Karpas-422 (cell line): ENCODE measurements at regions not wholly inside any gene's neighbourhood (a gene's known extent, or its start where the extent isn't known, plus 50 kb on each side); places are given as distances from the start of the nearest gene placed in this dataset.

ENCODE experiments used
- DNase-seq: peaks from one replicate; pipeline ENCODE4 v3.0.0-alpha.2; 2015
- H2AFZ ChIP-seq: fragments of 200-600 bp; sonication (generic); 2 replicates; pipeline ENCODE4 v1.6.1; 2014; ENCODE audit warnings: antibody characterized with exemption, low read length, mixed read lengths
- H3K27ac ChIP-seq: fragments of 200-600 bp; sonication (generic); 2 replicates; pipeline ENCODE4 v1.5.1; 2014; ENCODE audit warnings: mild to moderate bottlenecking, low read length, moderate library complexity
- H3K27me3 ChIP-seq: fragments of 200-600 bp; sonication (generic); 2 replicates; pipeline ENCODE4 v1.6.1; 2014; ENCODE audit warnings: low read length, mixed read lengths
- H3K36me3 ChIP-seq: fragments of 200-600 bp; sonication (generic); 2 replicates; pipeline ENCODE4 v1.6.1; 2014; ENCODE audit warnings: low read length, mixed read lengths; ENCODE audit not compliant: insufficient read depth
- H3K4me1 ChIP-seq: fragments of 200-600 bp; sonication (generic); 2 replicates; pipeline ENCODE4 v1.6.1; 2014; ENCODE audit warnings: mild to moderate bottlenecking, low read length, mixed read lengths
- H3K4me2 ChIP-seq: fragments of 200-600 bp; sonication (generic); 2 replicates; pipeline ENCODE4 v1.6.1; 2014; ENCODE audit warnings: low read length, low read depth, mild to moderate bottlenecking; ENCODE audit not compliant: poor library complexity, severe bottlenecking
- H3K4me3 ChIP-seq: fragments of 200-600 bp; sonication (generic); 2 replicates; pipeline ENCODE4 v1.5.1; 2014; ENCODE audit warnings: mild to moderate bottlenecking, antibody characterized with exemption, low read length, mixed read lengths
- H3K79me2 ChIP-seq: fragments of 200-600 bp; sonication (generic); 2 replicates; pipeline ENCODE4 v1.6.1; 2014; ENCODE audit warnings: mild to moderate bottlenecking, low read length, mixed read lengths
- H3K9ac ChIP-seq: fragments of 200-600 bp; sonication (generic); 2 replicates; pipeline ENCODE4 v1.6.0; 2014; ENCODE audit warnings: low read length
- H3K9me2 ChIP-seq: fragments of 200-600 bp; sonication (generic), shearing (Covaris generic); replicated peaks from 2 replicates; pipeline ENCODE4 v1.6.0; 2014; ENCODE audit warnings: mild to moderate bottlenecking, low read length, moderate library complexity; ENCODE audit not compliant: insufficient read depth
- H3K9me3 ChIP-seq: fragments of 300-700, 200-600 bp; sonication (generic); 2 replicates; pipeline ENCODE4 v1.6.1; 2014; ENCODE audit warnings: low read length, mixed read lengths
- H4K20me1 ChIP-seq: fragments of 200-600 bp; sonication (generic); 2 replicates; pipeline ENCODE4 v1.6.1; 2014; ENCODE audit warnings: mild to moderate bottlenecking, antibody characterized with exemption, low read length, low read depth; ENCODE audit not compliant: insufficient read depth

DNA sequence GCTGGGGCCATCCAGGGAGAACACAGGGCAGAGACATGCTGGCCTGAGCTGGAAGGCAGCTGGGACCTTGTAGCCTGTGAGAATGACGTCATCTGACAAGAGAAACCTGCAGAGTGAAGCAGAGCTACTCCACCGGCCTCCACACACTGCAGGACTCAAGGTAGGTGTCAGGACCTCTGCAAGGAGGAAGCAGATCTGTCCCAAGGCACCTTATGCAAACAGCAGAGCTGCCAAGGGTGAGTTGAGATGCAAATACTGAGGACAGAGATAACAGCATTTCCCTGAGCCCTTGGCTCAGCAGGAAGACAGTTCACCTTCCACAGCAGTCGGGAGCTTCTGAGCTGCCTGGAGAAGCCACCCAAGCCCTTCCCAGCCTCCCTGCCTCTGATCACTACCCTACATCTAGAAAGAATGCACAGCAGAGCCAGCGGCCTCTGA is 51.9 kb upstream of the IGSF9B start:
- H3K4me3 ChIP-seq: peak overlapping the region; percentile 52
- no peak overlapping the region for H2AFZ ChIP-seq
- H3K4me1 ChIP-seq: peaks cover 89% of the 10 kb centered on the region
- H3K36me3 ChIP-seq: no peaks in the 10 kb centered on the region
- DNase-seq: peak; percentile 95
- no peaks in the 10 kb centered on the region for H4K20me1 ChIP-seq
- H3K79me2 ChIP-seq: no peaks in the 10 kb centered on the region
- H3K27me3 ChIP-seq: no peaks in the 10 kb centered on the region
- peak overlapping the region; percentile 85 for H3K9ac ChIP-seq
- no peaks in the 10 kb centered on the region for H3K9me3 ChIP-seq
- peak overlapping the region; percentile 99 for H3K27ac ChIP-seq
- no peaks in the 10 kb centered on the region for H3K9me2 ChIP-seq
- H3K4me2 ChIP-seq: peak overlapping the region; percentile 74

DNA sequence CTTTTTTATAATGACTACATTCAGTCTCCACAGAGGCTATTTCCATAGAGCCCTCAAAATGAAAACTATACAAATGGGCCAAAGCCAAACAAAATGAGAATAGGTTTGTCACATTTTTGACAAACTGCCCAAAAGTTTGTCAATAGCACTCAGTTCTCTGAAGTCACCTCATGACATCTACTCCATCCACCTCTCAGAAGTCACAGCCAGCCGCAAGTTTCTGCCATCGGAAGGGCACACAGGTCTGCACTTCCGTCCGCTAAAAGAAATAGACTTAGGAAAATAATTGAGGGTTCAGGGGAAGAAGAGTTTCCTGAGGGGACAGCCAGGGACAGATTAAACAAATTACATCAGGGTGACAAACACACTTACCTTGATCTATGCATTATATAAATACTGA is 55.4 kb upstream of the JAM3 start:
- Histone ChIP-seq H4K20me1 (no peaks in the 10 kb centered on the region), H3K4me2 (no peak overlapping the region), H3K79me2 (no peaks in the 10 kb centered on the region), H3K4me3 (no peak overlapping the region), H3K9ac (no peak overlapping the region), H3K27me3 (no peaks in the 10 kb centered on the region), H2AFZ (no peak overlapping the region), H3K9me2 (no peaks in the 10 kb centered on the region), H3K4me1 (peaks cover 70% of the 10 kb centered on the region), H3K27ac (no peak overlapping the region), H3K9me3 (no peaks in the 10 kb centered on the region), H3K36me3 (no peaks in the 10 kb centered on the region)
- DNase-seq: no peak

DNA sequence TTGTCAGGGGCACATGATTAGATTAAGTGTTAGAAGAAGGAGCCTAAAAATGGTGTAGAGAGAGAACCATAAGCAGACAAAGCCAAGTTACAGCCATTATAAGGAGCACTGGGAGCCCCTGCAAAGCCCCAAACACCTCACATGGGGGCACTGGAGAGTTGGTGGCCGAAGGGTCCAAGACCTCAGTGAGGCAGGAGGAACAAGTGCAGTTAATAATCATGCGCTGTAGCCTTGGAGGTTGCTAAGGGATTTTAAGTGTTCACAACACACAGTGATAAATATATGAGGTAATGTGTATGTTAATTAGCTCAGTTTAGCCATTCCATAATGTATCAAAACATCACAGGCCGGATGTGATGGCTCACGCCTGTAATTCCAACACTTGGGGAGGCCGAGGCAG is 54.4 kb upstream of the JAM3 start:
- Histone ChIP-seq H3K27me3 (no peaks in the 10 kb centered on the region), H3K79me2 (no peaks in the 10 kb centered on the region), H2AFZ (no peak overlapping the region), H3K36me3 (no peaks in the 10 kb centered on the region), H3K9ac (no peak overlapping the region), H3K9me2 (no peaks in the 10 kb centered on the region), H3K4me2 (no peak overlapping the region), H4K20me1 (no peaks in the 10 kb centered on the region), H3K4me1 (peaks cover 73% of the 10 kb centered on the region), H3K9me3 (no peaks in the 10 kb centered on the region), H3K27ac (no peak overlapping the region), H3K4me3 (no peak overlapping the region)
- DNase-seq: peak; percentile 69

DNA sequence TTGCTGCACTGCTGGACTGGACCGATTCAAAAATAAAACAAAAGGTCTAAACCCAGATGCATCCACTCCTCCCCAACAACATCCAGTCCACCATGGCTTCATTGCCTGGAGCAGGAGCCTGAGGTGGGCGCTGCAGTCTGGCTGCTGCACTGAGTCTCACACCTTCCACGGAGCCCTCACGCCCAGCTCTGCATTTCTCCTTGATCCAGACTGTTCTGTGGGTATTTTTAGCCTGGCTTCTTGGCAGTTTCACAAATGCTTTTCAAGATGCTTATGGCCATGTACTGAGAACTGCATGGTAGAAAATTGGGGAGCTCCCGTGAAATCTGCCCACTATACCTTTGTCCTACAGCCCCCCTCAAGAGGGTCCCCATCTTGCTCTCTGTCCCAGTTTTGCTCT is 53.3 kb upstream of the JAM3 start:
- H3K27ac ChIP-seq: no peak overlapping the region
- no peaks in the 10 kb centered on the region for H3K27me3 ChIP-seq
- H3K4me3 ChIP-seq: no peak overlapping the region
- no peaks in the 10 kb centered on the region for H3K9me2 ChIP-seq
- H3K9me3 ChIP-seq: no peaks in the 10 kb centered on the region
- DNase-seq: no peak
- H3K9ac ChIP-seq: no peak overlapping the region
- H3K79me2 ChIP-seq: no peaks in the 10 kb centered on the region
- H3K36me3 ChIP-seq: no peaks in the 10 kb centered on the region
- no peak overlapping the region for H2AFZ ChIP-seq
- peaks cover 73% of the 10 kb centered on the region for H3K4me1 ChIP-seq
- no peak overlapping the region for H3K4me2 ChIP-seq
- no peaks in the 10 kb centered on the region for H4K20me1 ChIP-seq

DNA sequence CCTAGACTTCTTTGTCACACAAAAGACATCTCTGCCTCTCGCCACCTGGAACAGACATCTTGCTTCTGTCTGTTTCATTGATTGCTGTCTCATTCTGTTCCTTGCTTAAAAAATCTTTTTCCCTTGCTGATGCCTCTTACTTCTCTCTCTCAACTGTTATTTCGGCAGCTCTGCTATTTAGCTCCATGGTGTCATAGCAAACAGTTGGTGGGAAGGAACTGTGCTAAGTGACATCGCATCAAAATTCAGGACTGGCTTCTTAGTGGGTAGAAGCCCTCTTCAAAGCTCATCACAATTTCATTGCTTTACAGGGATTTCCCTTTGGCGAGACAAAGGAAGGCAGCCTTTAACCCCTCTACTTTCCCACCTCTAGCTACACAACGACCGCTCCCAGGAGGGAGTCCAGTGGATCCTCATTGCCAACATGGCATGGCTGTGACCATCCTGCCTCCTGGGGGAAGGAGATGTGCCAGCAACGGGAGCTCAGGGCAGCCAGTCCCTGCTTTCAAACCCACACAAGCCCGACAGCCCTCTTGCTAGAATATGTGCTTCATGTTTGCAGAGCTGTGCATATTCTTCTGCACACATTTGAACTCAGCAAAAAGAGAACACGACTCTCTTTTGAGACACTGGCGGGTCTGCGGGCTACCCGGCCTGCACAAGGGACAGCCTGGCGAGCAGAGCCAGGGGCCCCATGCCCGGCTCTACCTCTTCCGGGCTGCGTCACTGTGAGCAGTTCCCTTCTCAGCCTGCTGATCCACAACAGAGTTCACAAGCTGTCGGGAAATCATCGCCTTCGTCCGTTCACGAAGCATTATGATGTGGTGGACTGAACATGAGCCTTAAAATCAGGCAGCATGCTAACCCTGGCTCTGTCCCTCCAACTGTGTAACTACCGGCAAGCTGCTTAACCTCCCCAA is 51.1 kb upstream of the JAM3 start:
- Histone ChIP-seq H3K4me3 (no peak overlapping the region), H3K79me2 (no peaks in the 10 kb centered on the region), H3K27me3 (no peaks in the 10 kb centered on the region), H3K27ac (peak overlapping the region; percentile 84; the same call in 1 of the 2 replicates), H4K20me1 (no peaks in the 10 kb centered on the region), H3K4me2 (no peak overlapping the region), H3K9ac (no peak overlapping the region), H2AFZ (no peak overlapping the region), H3K4me1 (peaks cover 73% of the 10 kb centered on the region), H3K9me3 (no peaks in the 10 kb centered on the region), H3K36me3 (no peaks in the 10 kb centered on the region), H3K9me2 (no peaks in the 10 kb centered on the region)
- no peak for DNase-seq
